HEK293 (cell line): ENCODE measurements at regions not wholly inside any gene's neighbourhood (a gene's known extent, or its start where the extent isn't known, plus 50 kb on each side); places are given as distances from the start of the nearest gene placed in this dataset.

ENCODE experiments used
- YY1 ChIP-seq: fragments of 450-650 bp; formaldehyde crosslinking; IDR thresholded peaks from 2 replicates; pipeline ENCODE4 v1.5.1; 2018; ENCODE audit warnings: missing biosample characterization, missing genetic modification characterization
- ZNF146 ChIP-seq: fragments of 450-650 bp; formaldehyde crosslinking; IDR thresholded peaks from 2 replicates; pipeline ENCODE4 v1.5.1; 2016; ENCODE audit warnings: missing biosample characterization, missing genetic modification characterization
- ZNF404 ChIP-seq: fragments of 450-650 bp; formaldehyde crosslinking; IDR thresholded peaks from 2 replicates; pipeline ENCODE4 v1.5.1; 2017; ENCODE audit warnings: missing biosample characterization, missing genetic modification characterization
- TF ChIP-seq, protein P1 (sequence below): fragments of 450-650 bp; formaldehyde crosslinking; IDR thresholded peaks from 2 replicates; pipeline ENCODE4 v1.5.1; 2017; ENCODE audit warnings: missing biosample characterization, missing genetic modification characterization

DNA sequence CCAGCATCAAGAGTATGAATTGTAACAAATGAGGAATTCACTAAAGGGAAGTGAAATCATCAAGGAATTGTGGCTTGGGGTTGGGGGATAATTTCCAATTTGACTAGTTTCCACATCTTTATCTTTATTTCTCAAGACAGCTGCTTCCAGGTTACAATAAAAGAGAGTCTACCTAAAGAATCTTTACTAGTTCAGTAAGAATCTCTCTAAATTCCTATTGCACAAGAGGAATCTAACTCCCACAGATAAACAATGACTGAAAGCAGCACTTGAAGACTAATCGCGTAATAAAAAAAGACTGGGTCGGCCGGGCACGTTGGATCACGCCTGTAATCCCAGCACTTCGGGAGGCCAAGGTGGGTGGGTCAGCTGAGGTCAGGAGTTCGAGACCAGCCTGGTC is 194.4 kb downstream of the KBTBD8 start:
- TF ChIP-seq, protein P1, sequence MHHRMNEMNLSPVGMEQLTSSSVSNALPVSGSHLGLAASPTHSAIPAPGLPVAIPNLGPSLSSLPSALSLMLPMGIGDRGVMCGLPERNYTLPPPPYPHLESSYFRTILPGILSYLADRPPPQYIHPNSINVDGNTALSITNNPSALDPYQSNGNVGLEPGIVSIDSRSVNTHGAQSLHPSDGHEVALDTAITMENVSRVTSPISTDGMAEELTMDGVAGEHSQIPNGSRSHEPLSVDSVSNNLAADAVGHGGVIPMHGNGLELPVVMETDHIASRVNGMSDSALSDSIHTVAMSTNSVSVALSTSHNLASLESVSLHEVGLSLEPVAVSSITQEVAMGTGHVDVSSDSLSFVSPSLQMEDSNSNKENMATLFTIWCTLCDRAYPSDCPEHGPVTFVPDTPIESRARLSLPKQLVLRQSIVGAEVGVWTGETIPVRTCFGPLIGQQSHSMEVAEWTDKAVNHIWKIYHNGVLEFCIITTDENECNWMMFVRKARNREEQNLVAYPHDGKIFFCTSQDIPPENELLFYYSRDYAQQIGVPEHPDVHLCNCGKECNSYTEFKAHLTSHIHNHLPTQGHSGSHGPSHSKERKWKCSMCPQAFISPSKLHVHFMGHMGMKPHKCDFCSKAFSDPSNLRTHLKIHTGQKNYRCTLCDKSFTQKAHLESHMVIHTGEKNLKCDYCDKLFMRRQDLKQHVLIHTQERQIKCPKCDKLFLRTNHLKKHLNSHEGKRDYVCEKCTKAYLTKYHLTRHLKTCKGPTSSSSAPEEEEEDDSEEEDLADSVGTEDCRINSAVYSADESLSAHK (tag by site-specific recombination), result no peak
- TF ChIP-seq ZNF404 (tag by site-specific recombination), result no peak
- TF ChIP-seq YY1 (tag by site-specific recombination), result no peak
- TF ChIP-seq ZNF146 (tag by site-specific recombination), result no peak
